ENCODE measurements at regions not wholly inside any gene's neighbourhood (a gene's known extent, or its start where the extent isn't known, plus 50 kb on each side); places are given as distances from the start of the nearest gene placed in this dataset.

DNA sequence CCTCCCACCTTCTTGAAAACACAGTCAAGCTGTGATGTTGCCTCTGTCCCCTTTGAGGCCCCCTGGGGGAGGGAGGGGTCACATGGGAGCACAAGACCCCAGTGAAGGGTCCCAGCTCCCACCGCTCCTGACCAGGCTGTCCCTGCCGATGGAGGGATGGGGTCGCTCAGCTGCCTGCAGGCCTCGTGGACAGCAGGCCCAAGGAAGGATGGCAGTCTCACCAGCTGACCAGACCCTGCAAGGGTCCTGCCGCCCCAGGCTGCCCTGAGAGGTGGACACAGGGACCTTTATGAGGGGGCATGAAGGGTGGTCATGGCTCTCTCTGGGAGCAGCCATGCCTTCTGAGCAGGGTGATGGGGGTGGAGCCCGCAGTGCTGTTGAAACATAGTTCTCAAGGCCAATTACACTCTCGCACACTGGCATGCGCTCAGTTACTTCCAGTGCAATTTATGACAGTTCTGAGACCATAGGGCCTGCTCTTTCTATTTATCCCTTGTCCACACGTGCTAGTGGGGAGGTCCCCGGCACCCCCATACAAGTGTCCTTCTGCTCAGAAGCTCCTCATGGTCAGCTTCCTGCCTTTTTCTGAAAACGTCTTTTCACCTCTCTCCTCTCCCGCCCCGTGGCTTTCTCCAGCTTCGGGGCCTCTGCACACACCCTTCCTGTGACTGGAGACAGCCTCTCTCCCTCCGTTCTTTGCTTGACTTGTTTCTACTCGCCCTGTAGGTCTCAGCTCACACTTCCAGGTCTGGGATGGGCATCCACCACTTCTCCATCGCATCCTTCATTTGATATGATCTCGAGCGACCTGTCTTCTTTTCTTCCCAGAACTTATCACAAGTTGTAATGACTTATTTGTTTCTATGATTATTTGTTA is 313.1 kb downstream of the ADGRD1 start:
- H3K36me3 ChIP-seq (ENCODE audit: control insufficient read depth, insufficient read depth, low read length), result no peaks in the 10 kb centered on the region
- no peaks in the 10 kb centered on the region for H3K27me3 ChIP-seq (ENCODE audit: control insufficient read depth in 2 of 2, insufficient read depth in 2 of 2, low read length in 2 of 2)
- H3K9me3 ChIP-seq (replicated peaks; ENCODE audit: control insufficient read depth, insufficient read depth, low read depth, low read length), result no peaks in the 10 kb centered on the region
- H3K79me2 ChIP-seq (ENCODE audit: control insufficient read depth, insufficient read depth, low read length), result no peaks in the 10 kb centered on the region
- in situ Hi-C loops (cut with MboI), result no loop called here
- ATAC-seq, result no peak
- DNase-seq (ENCODE audit: extremely low read depth in 1 of 4, low spot score in 3 of 4), result no peak
- TF ChIP-seq ZNF75A (CRISPR knock-in tag; IDR thresholded peaks at IDR 0.05), result no peak
- TF ChIP-seq MBD2 (IDR thresholded peaks at IDR 0.05; ENCODE audit: borderline replicate concordance, low read depth), result no peak
- no peak for TF ChIP-seq ZNF280B (CRISPR knock-in tag; IDR thresholded peaks at IDR 0.05)
- TF ChIP-seq ZNF239 (CRISPR knock-in tag; IDR thresholded peaks at IDR 0.05), result no peak
- TF ChIP-seq FOXK2 (conservative IDR thresholded peaks at IDR 0.05 in 1 of 2, IDR thresholded peaks at IDR 0.05 in 1 of 2; ENCODE audit: low read depth in 2 of 2), result no peak
- TF ChIP-seq, protein P1, sequence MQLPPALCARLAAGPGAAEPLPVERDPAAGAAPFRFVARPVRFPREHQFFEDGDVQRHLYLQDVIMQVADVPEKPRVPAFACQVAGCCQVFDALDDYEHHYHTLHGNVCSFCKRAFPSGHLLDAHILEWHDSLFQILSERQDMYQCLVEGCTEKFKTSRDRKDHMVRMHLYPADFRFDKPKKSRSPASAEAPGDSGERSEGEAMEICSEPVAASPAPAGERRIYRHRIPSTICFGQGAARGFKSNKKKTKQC (CRISPR knock-in tag; IDR thresholded peaks at IDR 0.05), result no peak
- TF ChIP-seq EP400 (IDR thresholded peaks at IDR 0.05), result no peak
- TF ChIP-seq SRF (CRISPR knock-in tag; IDR thresholded peaks at IDR 0.05), result no peak
- 63% methylated on average over 17 of the region's 19 CpGs for WGBS (ENCODE audit: insufficient coverage, low coverage, missing lambda C conversion rate)
- H3K9ac ChIP-seq (ENCODE audit: insufficient read depth in 1 of 2, low read depth in 2 of 2, low read length in 2 of 2), result no peak overlapping the region; a peak in 1 of 4 replicates
- H3K4me1 ChIP-seq (replicated peaks in 1 of 2; ENCODE audit: control insufficient read depth in 2 of 2, insufficient read depth in 2 of 2, low read length in 2 of 2), result peaks cover 8 to 29% of the 10 kb centered on the region in 2 experiments; a peak in 4 of 5 replicates
- no peak overlapping the region for H3K27ac ChIP-seq (ENCODE audit: extremely low read depth, low read depth, low read length)
- no TSS peak for BruUV-seq (replicated peaks)
- no peak overlapping the region for H3K4me3 ChIP-seq
- H3K9me1 ChIP-seq (ENCODE audit: control insufficient read depth, insufficient read depth, low read length), result no peaks in the 10 kb centered on the region
- ChIA-PET CTCF (ENCODE audit: low intra/inter-chr PET ratio) (no interaction called here), POLR2A (interaction anchor here (0.5 to 1.4 kb wide), 2 partner anchors 9 to 260 kb away, joined by 4 to 6 read pairs; no protein-coding TSS in a partner anchor)
- H3K4me2 ChIP-seq (ENCODE audit: insufficient read depth, low read length), result no peak overlapping the region
- peak overlapping the region; percentile 59 for H2AFZ ChIP-seq (ENCODE audit: low read depth, low read length)
- no peak for FAIRE-seq
- no peaks in the 10 kb centered on the region for H4K20me1 ChIP-seq (replicated peaks; ENCODE audit: control insufficient read depth, insufficient read depth, low read length)
- intact Hi-C loops (cut with micrococcal nuclease), result no loop called here
